GM18873 (cell line): ENCODE measurements at regions not wholly inside any gene's neighbourhood (a gene's known extent, or its start where the extent isn't known, plus 50 kb on each side); places are given as distances from the start of the nearest gene placed in this dataset.

Experiments used
- ATAC-seq: cut with Tn5 transposase; IDR thresholded peaks from one replicate; pipeline ENCODE4 v1.9.1; 2021; ENCODE audit warnings: mild to moderate bottlenecking, moderate library complexity, moderate number of reproducible peaks; ENCODE audit not compliant: unreplicated experiment, low FRiP score

DNA sequence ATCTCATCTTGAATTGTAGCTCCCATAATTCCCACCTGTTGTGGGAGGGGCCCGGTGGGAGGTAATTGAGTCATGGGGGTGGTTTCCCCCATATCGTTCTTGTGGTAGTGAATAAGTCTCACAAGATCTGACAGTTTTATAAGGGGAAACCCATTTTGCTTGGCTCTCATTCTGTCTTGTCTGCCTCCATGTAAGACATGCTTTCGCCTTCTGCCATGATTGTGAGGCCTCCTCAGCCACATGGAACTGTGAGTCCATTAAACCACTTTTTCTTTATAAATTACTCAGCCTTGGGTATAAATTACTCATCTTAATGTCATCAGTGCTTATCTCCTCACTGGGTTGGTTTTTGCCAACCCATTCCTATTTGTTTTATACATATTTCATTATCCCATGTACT is 142.0 kb upstream of the GMDS start:
- no peak for ATAC-seq

DNA sequence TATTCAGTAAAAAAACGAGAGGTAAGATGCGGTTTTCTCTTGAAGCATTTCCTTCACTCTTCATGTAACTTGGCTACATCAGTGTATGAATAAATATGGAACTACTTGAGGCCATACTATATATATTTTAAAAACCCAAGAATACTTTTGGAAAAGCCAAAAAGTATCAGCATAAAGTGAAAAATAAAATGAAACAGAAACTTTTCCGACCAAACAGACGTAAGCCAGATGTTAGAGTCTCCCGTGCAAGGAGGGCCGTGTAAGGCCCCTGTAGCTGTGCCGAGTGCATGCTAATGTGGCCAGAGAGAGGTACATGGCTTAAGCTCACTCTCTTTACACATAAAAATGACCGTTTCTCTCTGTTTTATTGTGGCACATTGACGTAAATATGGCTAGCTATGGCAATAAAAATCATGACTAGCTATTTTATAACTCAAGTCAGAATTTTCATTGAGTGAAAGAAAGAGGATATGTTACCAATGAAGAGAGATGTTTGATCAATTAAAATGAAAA is 140.1 kb upstream of the GMDS start:
- ATAC-seq: no peak

DNA sequence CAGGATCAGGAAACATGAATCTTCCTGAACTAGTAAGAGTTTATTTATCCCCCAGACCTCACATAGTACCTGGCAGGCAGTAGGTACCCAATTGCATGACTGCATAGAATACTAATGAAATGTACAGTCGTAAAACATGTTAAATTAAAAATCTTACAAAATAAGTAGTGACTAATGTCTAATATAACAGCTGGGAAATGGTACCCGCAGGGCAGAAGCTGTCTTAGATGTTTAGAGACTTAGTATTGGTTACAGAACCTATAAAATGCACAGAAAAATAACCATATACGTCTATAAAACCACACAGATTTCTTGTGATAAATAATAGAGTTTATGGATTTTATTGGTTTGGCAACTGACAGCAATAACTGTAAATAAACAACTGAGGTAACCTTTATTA is 139.1 kb upstream of the GMDS start:
- no peak for ATAC-seq

DNA sequence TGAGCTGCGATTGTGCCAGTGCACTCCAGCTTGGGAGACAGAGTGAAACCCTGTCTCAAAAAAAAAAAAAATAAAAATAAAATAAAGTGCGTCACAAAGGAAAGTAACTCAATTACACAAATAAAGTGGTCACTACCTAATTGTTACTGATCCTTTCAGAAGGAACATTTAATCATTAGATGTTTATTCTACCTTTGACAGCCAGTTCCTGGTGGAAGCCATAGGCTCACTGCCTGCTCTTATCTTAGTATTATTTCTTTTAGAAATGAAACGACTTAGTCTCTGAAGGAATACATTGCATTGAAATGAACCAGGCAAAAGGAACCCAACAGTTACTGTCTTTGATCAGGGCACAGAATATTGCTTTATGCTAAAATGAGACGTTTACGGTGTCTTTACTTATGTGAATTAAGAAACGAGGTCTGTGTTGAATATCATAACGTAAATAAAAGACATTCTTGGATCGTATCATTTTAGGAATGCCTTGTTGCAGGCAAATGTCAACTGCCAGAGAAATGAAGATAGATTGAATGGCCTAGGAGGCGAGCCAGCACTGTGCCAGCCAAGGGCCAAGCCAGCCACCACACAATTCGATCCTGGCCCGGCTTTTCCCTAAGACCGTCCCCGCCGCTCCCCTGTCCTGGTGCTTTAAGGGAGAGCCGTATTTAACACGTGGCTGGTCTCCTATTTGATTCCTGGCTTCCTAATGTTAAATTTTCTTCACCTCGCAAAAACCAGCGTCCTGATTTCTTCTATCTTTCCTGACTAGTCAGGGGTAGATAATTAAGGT is 136.7 kb upstream of the GMDS start:
- no peak for ATAC-seq

DNA sequence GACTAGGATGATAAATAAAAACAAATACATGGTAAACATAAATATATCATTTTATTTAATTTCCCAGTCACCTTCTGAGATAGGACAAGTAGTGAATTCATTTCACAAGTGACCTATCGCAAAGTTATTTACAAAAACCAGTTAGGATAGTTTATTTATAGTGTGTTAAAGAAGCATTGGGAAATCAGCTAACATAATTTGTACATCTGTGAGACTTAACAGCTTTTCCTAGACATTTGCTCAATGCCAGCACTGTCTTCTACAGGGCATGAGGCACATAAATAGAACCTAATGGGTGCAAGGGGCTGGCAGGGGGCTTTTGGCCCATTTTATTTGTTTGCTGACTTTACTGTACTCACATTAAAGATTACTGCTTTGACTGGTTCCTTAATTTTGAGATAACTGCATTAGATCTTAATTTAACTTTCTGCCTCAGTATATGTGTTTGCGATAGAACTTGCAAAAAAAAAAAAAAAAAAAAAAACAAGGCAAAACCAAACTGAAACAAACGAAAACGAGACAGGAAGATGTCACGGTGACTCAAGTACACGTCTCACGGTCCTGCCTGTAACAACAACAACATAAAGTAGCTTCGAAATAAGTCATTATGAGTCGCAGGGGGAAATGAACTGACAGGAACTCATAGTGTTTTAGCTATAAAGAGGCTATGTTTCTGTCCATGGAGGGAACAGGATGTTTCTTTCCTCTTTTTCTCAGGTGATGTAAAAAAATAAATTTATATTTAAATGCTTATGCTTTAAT is 133.7 kb upstream of the GMDS start:
- ATAC-seq: no peak

DNA sequence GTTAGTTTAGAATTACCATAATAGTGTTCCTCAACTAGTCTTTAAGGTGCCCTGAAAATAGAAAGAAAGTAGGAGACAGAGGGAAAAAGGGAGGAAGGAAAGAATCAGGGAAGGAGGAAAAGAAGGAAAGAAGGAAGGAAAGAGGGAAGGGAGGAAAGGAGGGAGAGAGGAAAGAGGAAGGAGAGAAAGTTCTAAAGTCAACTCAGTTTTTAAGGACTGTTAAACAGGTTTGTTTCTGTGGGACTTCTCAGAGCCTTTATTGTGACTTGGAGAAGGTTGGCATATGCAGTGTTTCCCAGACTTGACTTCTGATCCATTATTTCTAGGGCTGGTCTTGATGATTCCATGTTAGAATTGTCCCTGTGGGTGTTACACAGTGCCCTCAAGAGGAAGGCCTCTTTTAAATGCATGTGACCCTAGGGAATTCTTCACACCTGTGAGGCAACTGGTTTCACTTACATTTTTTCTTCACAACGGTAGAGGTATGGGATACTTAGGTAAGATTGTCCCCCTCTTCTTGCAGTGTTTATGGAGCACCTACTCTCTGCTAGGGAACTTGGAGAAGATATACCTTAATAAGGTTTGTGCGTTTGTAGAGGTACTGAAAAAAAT is 132.7 kb upstream of the GMDS start:
- no peak for ATAC-seq

DNA sequence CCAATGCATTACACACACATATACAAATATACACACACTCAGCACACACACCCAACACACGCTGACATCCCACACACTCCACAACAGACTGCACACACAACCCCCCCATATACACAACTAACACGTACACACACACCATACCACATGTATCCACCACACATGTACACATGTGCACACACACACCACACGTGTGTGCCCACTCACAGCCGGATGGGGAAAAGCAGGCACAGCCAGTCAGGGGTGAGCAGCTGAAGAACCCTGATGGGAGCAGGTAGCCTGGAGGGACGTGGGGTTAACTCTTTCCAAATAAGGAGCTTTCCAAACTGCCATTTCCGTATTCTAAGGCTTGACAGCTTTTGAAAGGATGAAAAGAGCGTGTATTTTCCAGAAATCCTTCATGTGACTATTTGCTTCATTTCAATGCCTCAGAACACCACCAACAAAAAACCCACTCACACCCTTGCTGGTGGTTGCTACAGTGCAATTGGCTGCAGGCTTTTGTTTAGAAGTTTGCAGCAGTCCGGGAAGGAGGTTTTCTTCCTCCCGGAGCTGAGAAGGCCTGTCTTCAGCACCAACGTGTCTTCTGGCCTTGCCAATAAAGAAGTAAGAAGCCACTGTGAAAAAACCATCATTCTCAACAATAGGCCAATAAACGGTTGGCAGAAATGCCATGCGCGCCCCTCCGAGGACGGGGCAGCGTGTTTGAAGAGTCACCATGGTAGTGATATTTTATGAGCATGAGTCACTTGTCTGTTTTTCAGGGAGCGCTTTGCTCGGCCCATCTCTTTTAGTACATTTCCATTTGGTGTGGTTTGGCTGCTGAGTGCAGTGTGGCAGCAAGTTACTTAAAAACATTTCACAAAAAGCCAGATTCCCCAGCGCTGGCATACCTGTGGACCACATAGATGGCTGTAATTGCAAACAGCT is 131.3 kb upstream of the GMDS start:
- no peak for ATAC-seq

DNA sequence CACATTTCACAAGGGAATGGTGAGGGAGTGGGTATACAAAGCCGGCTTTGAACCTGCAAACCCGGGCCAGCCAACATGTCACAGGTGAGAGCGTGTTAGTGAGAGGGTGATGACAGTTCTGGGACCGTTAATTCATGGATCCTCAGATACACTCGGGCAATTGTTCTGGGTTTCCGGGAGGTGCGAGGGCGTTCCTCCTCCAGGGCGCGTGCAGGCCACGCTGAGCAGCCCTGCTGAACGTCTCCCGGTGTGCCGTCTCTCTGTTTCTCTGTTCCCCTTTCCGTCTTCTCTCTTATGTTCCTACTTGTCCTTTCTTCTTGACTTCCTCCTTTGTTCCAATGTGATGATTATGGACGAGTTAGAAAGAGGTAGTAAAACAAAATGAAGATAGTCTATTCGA is 130.0 kb upstream of the GMDS start:
- no peak for ATAC-seq

DNA sequence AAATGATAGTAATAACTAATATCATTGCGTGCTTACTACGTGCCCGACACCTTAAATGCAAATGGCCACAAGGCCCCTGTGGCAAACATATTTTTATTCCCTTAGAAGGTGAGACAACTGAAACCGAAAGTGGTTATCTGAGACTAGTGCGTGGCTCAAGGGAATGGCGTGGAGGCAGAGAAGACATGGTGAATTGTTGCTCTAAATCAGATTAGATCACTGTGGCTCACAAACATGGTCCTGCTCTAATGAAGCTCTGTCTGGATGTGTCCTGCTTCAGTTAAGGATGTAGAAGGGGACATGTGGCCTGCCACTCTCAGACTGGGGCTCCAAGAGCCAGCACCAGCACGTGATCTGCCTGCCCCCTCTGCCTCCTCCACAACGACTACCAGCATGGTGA is 124.2 kb upstream of the GMDS start:
- no peak for ATAC-seq

DNA sequence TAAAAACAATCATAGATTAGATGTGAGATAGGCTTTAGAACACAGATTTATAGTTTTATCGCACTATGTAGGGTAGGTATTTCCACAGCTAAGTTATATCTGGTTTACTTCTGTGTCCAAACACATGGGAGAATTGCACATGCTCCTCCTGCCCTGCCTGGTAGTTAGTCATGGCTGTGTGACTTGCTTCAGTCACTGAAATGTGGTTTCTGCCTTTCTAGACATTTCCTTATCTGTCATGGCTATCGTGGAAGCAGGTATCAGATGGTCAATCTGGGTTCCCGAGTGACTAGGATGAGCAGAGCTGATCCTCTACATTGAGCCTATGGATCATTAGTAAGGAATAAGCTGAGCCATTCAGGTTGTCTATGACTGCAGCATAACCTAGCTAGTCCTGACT is 117.8 kb upstream of the GMDS start:
- no peak for ATAC-seq

DNA sequence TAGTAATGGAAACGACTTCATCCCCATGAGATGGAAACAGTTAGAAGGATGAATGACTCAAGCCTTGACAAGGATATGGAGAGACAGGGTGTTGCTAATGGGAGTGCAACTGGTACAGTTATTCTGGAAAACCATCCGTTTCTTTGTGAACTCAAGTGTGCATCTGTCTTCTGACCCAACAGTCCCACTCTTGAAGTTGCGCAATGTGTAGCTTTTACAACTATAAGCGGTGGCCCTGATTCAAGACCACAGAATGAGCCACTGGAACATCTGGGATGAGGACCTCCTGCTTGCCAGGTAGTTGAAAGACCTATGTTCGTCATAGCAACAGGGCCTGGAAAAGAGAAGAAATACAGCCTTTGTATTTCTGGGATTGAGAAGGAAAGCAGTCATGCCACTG is 115.8 kb upstream of the GMDS start:
- no peak for ATAC-seq

DNA sequence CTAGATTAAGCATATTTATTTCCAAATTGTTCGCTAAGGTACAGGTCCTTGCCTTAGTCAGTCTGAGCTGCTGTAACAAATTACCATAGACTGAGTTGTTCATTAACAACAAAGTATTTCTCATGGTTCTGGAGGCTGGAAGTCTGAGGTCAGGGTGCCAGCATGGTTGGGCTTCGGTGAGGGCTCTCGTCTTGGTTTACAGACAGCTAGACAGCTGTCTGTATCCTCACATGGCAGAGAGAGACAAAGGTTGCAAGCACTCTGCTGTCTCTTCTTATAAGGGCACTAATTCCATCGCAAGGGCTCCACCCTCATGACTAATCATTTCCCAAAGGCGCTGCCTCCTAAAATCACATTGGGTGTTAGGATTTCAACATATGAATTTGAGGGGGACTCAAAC is 115.3 kb upstream of the GMDS start:
- no peak for ATAC-seq

DNA sequence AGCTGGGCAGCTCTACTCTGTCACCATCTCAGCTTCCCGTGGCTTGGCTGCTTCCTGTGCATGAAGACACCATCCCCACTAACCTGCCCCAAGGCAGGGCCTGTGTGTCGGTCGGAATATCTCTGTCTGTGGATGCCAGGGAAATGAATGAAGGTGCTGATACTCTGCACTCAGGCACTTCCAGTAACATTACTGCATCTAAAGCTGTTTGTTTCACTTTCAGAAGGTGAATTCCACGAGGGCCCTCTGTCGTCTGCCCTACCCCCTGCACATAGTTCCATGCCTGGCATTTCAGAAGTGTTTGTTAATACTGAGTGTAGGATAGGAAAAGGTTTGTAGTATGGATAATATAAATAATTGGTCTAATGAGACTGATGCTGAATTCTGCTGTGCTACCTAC is 114.7 kb upstream of the GMDS start:
- ATAC-seq: no peak

DNA sequence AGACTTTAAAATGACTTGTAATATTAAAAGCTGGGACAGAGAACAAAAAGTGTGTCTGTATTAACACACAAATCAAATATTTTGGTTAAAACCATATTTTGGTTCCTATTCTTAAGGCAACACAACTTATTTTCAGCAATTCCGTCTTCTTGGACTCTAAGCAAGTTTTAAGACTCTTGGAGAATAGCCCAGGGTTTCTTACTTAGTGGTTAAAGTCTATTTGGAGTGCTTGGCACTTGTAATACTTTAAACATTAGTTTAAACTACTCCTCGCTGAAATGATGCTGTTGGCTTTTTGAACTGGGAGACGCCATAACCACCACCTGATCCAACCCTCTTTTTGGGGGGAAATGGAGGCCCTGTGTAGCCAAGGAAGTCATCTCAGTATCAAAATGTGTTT is 109.7 kb upstream of the GMDS start:
- ATAC-seq: no peak

DNA sequence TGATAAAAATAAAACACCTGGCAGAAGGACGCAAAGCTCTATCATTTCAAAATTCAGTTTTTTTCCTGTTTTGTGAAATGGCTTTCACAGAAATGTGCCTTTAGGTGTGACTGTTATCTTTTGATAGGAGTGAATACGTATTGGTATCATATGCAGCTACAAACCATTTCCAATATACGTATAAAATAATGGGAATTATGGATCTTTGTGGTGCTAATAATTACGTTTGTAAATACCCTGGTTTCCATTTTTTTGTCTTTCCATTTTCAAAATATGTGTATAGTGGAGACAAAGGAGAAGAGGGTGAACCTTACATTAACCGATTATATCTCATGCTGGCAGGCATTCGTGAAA is 108.7 kb upstream of the GMDS start:
- ATAC-seq: no peak

DNA sequence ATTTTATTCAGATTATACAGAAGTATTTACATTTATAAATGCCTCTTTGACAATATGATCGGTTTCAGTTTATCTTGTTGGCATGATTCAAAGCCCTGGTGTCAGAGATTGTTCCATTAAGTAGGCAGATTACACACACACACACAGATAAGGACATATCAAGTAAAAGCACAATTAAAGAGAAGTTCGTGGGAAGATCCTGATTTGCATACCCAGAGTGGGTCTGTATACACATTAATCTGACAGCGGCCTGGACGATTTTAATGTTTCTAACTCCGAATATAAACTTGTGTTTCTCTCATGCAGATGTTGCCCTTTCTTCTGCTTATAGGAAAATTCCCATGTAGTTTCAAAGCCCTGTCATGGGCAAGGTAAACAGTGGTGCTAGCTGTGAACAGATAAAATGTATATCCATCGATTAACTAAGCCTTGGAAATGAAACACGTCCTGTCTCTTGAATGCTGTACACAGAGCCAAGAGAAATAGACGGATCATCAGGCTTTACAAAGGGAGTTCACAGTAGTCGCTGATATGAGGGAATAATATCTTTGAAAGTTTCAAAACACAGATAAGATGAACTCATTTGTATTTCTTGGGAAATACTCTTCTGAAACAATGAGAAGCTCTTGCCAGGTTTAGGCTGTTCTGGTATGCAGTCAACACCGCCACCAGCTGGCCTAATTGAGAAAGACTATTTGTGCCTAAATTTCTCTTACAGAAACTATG is 108.2 kb upstream of the GMDS start:
- no peak for ATAC-seq

DNA sequence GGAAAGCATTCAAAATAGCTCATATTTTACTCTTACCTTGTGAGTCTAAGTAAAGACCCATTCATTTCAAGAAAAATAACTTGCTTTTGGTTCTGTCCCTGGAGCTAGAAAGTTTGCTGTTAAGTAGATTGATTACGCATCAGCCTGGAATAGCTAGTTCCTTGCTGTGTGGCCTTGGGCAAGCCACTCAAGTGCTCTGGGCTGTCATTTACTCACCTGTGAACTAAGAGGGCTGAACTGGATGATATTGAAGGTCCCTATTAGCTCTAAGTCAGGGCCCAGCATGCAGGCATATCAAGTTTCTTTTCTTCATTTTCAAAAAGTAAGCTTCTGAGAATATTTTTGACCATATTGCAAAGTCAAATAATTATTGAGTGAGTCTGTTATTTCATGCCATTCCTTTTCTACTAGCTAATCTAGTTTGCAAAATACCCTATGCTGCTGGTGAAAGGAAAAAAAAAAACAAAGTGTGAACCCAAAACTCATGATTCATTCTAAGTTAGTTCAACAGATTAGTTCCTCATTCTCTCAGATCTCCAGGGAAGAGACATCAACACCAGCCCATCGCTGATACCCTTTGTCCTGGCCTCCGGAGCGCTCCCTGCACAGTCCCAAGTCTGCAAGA is 106.5 kb upstream of the GMDS start:
- no peak for ATAC-seq

DNA sequence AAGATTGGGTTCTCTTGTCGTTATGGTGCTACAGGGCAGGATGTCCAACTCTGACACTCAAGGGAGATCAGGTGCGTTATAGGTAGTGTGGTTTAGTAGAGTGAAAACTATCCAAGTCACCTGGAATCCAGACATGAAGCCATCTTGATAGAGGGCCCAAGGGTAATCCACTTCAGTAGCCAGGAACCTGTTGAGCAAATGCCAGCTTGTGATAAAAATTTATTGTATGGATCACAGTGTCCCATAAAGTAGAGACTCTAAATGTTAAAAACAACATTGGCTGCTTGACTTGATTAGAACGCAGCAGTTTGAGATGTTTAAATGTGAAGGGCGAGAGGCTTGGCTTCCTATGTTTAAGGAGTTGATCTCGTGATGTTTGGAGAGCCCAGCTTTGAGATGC is 105.7 kb upstream of the GMDS start:
- no peak for ATAC-seq

DNA sequence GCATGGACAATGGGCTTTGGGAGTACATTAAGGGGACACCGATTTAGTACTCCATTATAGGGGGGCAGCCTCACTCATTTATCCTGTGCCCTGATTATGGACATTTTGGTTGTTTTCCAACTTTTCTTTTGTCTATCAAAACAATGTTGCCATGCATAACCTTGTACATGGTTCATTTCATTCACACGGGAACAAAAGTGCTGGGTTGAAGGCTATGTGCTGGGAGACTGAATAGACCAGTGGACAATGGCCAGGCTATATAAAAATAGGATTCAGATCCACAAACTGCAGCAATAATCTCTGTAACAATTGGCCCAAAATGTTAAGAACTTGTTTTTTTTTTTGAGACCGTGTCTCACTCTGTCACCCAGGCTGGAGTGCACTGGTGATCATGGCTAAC is 100.7 kb upstream of the GMDS start:
- no peak for ATAC-seq
